ENCODE measurements at regions not wholly inside any gene's neighbourhood (a gene's known extent, or its start where the extent isn't known, plus 50 kb on each side); places are given as distances from the start of the nearest gene placed in this dataset.

- no peak for DNase-seq (ENCODE audit: low read depth)
- TF ChIP-seq, protein P1, sequence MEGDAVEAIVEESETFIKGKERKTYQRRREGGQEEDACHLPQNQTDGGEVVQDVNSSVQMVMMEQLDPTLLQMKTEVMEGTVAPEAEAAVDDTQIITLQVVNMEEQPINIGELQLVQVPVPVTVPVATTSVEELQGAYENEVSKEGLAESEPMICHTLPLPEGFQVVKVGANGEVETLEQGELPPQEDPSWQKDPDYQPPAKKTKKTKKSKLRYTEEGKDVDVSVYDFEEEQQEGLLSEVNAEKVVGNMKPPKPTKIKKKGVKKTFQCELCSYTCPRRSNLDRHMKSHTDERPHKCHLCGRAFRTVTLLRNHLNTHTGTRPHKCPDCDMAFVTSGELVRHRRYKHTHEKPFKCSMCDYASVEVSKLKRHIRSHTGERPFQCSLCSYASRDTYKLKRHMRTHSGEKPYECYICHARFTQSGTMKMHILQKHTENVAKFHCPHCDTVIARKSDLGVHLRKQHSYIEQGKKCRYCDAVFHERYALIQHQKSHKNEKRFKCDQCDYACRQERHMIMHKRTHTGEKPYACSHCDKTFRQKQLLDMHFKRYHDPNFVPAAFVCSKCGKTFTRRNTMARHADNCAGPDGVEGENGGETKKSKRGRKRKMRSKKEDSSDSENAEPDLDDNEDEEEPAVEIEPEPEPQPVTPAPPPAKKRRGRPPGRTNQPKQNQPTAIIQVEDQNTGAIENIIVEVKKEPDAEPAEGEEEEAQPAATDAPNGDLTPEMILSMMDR (conservative IDR thresholded peaks at IDR 0.05; ENCODE audit: low read depth, low read length), result no peak
- no peak overlapping the region for H3K4me3 ChIP-seq (ENCODE audit: low read depth, low read length)
Measured at GRCh38 chr18:77870199-77870598, 620.6 kb downstream of the GALR1 start.

- H3K4me3 ChIP-seq (ENCODE audit: low read depth, low read length), result no peak overlapping the region
- TF ChIP-seq, protein P1 (conservative IDR thresholded peaks at IDR 0.05; ENCODE audit: low read depth, low read length), result no peak
- DNase-seq (ENCODE audit: low read depth), result no peak
Measured at GRCh38 chr18:77870894-77871293, 621.2 kb downstream of the GALR1 start.

GRCh38 chr18:77872166-77872565 lies 622.5 kb downstream of the GALR1 start:
- no peak overlapping the region for H3K4me3 ChIP-seq (ENCODE audit: low read depth, low read length)
- TF ChIP-seq, protein P1 (conservative IDR thresholded peaks at IDR 0.05; ENCODE audit: low read depth, low read length), result no peak
- no peak for DNase-seq (ENCODE audit: low read depth)

DNA sequence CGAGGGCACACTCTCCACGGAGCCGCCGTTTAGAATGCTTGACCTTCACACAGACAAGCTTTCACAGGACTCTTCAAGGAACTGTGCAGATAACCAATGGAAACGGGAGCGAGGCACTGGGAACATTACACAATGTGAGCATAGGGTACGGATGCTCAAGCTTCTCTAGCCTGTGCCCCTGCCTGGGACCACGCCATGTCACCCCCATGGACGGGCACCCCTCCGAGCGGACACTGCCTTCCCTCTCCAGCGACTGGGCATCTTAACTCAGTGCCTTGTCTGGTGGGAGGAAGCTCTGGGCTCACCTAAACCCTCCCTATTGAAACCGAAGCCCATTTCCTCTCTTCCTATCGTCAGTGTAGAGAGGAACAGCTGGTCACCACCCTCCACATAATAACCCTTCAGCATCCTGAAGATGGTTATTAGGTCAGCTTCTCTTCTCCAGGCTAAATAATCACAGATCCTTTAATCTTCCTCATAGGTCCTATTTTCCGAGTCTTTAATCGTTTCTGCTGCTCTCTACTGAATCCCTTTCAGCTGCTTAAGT lies 626.7 kb downstream of the GALR1 start:
- DNase-seq (ENCODE audit: low read depth), result no peak
- no peak overlapping the region for H3K4me3 ChIP-seq (ENCODE audit: low read depth, low read length)
- TF ChIP-seq, protein P1 (conservative IDR thresholded peaks at IDR 0.05; ENCODE audit: low read depth, low read length), result no peak

- TF ChIP-seq, protein P1 (conservative IDR thresholded peaks at IDR 0.05; ENCODE audit: low read depth, low read length), result no peak
- H3K4me3 ChIP-seq (ENCODE audit: low read depth, low read length), result no peak overlapping the region
- no peak for DNase-seq (ENCODE audit: low read depth)
Measured at GRCh38 chr18:77879829-77880228, 630.2 kb downstream of the GALR1 start.

GRCh38 chr18:77884454-77884853 lies 634.8 kb downstream of the GALR1 start:
- TF ChIP-seq, protein P1 (conservative IDR thresholded peaks at IDR 0.05; ENCODE audit: low read depth, low read length), result no peak
- H3K4me3 ChIP-seq (ENCODE audit: low read depth, low read length), result no peak overlapping the region
- DNase-seq (ENCODE audit: low read depth), result no peak

GRCh38 chr18:77894060-77894459 lies 644.4 kb downstream of the GALR1 start:
- no peak for DNase-seq (ENCODE audit: low read depth)
- no peak overlapping the region for H3K4me3 ChIP-seq (ENCODE audit: low read depth, low read length)
- TF ChIP-seq, protein P1 (conservative IDR thresholded peaks at IDR 0.05; ENCODE audit: low read depth, low read length), result no peak
